A549 (cell line): ENCODE measurements at regions not wholly inside any gene's neighbourhood (a gene's known extent, or its start where the extent isn't known, plus 50 kb on each side); places are given as distances from the start of the nearest gene placed in this dataset.

Source experiments
- REST ChIP-seq: fragments of 200-600 bp; sonication (generic); IDR thresholded peaks from 2 replicates; pipeline ENCODE4 v1.6.1; 2016; ENCODE audit warnings: antibody characterized with exemption, mild to moderate bottlenecking, moderate library complexity
- RFX5 ChIP-seq: fragments of 450-650 bp; IDR thresholded peaks from 2 replicates; pipeline ENCODE4 v1.7.1; 2014; ENCODE audit warnings: antibody characterized with exemption, mild to moderate bottlenecking, moderate library complexity
- SMC3 ChIP-seq: fragments of >200 bp; sonication (Bioruptor Twin); formaldehyde crosslinking; IDR thresholded peaks from 3 replicates; pipeline ENCODE4 v1.6.1; 2018; ENCODE audit warnings: inconsistent platforms

GRCh38 chr1:63000508-63000907 is 216.6 kb downstream of the ATG4C start:
- TF ChIP-seq RFX5 (no peak), REST (no peak), SMC3 (no peak)
